Uterus (tissue), 3 donors: ENCODE measurements at regions not wholly inside any gene's neighbourhood (a gene's known extent, or its start where the extent isn't known, plus 50 kb on each side); places are given as distances from the start of the nearest gene placed in this dataset.

Experiments used
- DNase-seq, 2 donors: peaks; one replicate each; pipeline ENCODE4 v3.0.0-alpha.2; 2019 to 2020
- H3K27ac ChIP-seq, 2 donors: fragments of 200-600 bp; sonication (generic); 1 replicate in 1 of 2; 2 replicates in 1 of 2; pipeline ENCODE4 v1.5.1; 2016 to 2018
- H3K27me3 ChIP-seq, 2 donors: fragments of 200-600 bp; sonication (generic); one replicate each; pipeline ENCODE4 v1.5.1; 2018 to 2019; ENCODE audit warnings: control low read depth in 1 of 2
- H3K36me3 ChIP-seq, 2 donors: fragments of 200-600 bp; sonication (generic); one replicate each; pipeline ENCODE4 v1.5.1; 2019; ENCODE audit warnings: control low read depth in 1 of 2
- H3K4me1 ChIP-seq, 2 donors: fragments of 200-600 bp; sonication (generic); one replicate each; pipeline ENCODE4 v1.5.1; 2018 to 2019; ENCODE audit warnings: control low read depth in 1 of 2
- H3K4me3 ChIP-seq, 2 donors: fragments of 200-600 bp; sonication (generic); 1 replicate in 1 of 2; 2 replicates in 1 of 2; pipeline ENCODE4 v1.5.1; 2018 to 2019; ENCODE audit warnings: mild to moderate bottlenecking in 1 of 2
- H3K9me3 ChIP-seq, 2 donors: fragments of 200-600 bp; sonication (generic); one replicate each; pipeline ENCODE4 v1.5.1; 2019; ENCODE audit warnings: control low read depth in 1 of 2
- POLR2A ChIP-seq, 2 donors: fragments of 450-650 bp; IDR thresholded peaks; one replicate each; pipeline ENCODE4 v1.6.1; 2016; ENCODE audit warnings: antibody characterized with exemption in 2 of 2, mild to moderate bottlenecking in 1 of 2, moderate library complexity in 1 of 2
- intact Hi-C: fragments of 100-400 bp; cut with DNase I; formaldehyde crosslinking; loops from one replicate; pipeline ENCODE4 v1.15.1; 2023; ENCODE audit warnings: low total_unique reads
- TF ChIP-seq, protein P1 (sequence below), 4 experiments: fragments of 200-600 bp in 2 of 4; fragments of 450-650 bp in 2 of 4; sonication (generic) in 2 of 4; IDR thresholded peaks; one replicate each; pipeline ENCODE4 v1.5.1; 2016 to 2019; ENCODE audit warnings: antibody characterized with exemption in 4 of 4, mild to moderate bottlenecking in 2 of 4, moderate library complexity in 1 of 4
- donor health status: DM: yes; HTN: yes; CAD: no.

DNA sequence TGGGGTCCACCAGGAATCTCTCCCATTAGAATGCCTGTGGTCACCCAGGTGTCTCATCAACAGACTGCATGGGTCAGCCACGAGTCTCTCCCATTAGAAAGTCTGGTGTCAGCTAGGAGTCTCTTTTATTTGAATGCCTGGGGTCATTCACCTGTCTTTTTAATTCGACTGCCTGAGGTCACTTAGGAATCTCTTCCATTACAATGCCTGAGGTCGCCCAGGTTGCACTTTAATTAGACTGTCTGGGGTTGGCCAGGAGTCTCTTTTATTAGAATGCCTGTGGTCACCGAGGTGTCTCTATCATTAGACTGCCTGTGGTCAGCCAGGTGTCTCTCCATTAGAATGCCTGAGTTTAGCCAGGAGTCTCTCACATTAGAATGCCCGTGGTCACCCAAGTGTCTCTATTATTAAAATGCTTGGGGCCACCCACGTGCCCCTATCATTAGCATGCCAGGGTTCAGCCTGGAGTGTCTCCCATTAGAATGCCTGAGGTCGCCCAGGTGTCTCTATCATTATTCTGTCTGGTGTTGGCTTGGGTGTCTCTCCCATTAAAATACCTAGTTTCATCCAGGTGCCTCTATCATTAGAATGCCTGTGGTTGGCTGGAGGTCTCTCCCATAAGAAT is 1474.3 kb downstream of the UQCRFS1 start:
- no peaks in the 10 kb centered on the region for H3K36me3 ChIP-seq
- TF ChIP-seq, protein P1, sequence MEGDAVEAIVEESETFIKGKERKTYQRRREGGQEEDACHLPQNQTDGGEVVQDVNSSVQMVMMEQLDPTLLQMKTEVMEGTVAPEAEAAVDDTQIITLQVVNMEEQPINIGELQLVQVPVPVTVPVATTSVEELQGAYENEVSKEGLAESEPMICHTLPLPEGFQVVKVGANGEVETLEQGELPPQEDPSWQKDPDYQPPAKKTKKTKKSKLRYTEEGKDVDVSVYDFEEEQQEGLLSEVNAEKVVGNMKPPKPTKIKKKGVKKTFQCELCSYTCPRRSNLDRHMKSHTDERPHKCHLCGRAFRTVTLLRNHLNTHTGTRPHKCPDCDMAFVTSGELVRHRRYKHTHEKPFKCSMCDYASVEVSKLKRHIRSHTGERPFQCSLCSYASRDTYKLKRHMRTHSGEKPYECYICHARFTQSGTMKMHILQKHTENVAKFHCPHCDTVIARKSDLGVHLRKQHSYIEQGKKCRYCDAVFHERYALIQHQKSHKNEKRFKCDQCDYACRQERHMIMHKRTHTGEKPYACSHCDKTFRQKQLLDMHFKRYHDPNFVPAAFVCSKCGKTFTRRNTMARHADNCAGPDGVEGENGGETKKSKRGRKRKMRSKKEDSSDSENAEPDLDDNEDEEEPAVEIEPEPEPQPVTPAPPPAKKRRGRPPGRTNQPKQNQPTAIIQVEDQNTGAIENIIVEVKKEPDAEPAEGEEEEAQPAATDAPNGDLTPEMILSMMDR (IDR thresholded peaks at IDR 0.05): no peak
- no peak for TF ChIP-seq POLR2A (IDR thresholded peaks at IDR 0.05)
- H3K27me3 ChIP-seq: no peaks in the 10 kb centered on the region
- intact Hi-C loops: no loop called here
- DNase-seq: no peak
- H3K9me3 ChIP-seq: no peaks in the 10 kb centered on the region
- H3K4me3 ChIP-seq: no peak overlapping the region
- H3K4me1 ChIP-seq: no peaks in the 10 kb centered on the region
- no peak overlapping the region for H3K27ac ChIP-seq

DNA sequence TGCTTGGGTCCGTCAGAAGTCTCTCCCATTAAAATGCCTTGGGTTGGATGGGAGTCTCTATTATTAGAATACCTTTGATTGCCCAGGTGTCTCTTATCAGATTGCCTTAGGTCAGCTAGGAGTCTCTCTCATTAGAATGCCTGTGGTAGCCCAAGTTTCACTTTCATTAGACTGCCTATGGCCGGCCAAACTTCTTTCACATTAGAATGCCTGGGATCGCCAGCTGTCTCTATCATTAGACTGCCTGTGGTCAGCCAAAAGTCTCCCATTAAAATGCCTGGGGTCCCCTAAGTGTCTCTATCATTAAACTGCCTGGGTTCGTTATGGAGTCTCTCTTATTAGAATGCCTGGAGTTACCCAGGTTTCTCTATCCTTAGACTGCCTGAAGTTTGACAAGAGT is 1476.7 kb downstream of the UQCRFS1 start:
- TF ChIP-seq, protein P1 (IDR thresholded peaks at IDR 0.05): no peak
- TF ChIP-seq POLR2A (IDR thresholded peaks at IDR 0.05): no peak
- Histone ChIP-seq H3K4me3 (no peak overlapping the region), H3K27me3 (no peaks in the 10 kb centered on the region), H3K4me1 (no peaks in the 10 kb centered on the region), H3K9me3 (peaks cover 0 to 3% of the 10 kb centered on the region in 2 donors), H3K36me3 (no peaks in the 10 kb centered on the region), H3K27ac (no peak overlapping the region)
- DNase-seq: no peak
- intact Hi-C loops: no loop called here

DNA sequence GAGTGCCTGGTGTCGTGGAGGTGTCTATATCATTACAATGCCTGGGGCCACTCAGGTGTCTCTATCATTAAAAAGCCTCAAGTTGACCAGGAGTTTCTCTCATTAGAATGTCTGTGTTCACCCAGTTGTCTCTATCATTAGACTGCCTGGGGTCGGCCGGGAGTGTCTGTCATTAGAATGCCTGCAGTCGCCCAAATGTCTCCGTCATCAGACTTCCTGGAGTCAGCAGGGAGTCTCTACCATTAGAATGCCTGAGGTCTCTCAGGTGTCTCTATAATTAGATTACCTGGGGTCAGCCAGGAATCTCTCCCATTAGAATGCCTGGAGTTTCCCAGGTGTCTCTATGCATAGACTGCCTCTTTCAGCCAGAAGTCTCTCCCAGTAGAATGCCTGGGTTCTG is 1477.6 kb downstream of the UQCRFS1 start:
- no peak overlapping the region for H3K27ac ChIP-seq
- intact Hi-C loops: no loop called here
- peaks cover 0 to 11% of the 10 kb centered on the region in 2 donors for H3K9me3 ChIP-seq
- no peaks in the 10 kb centered on the region for H3K4me1 ChIP-seq
- TF ChIP-seq, protein P1 (IDR thresholded peaks at IDR 0.05): no peak
- TF ChIP-seq POLR2A (IDR thresholded peaks at IDR 0.05): no peak
- H3K27me3 ChIP-seq: no peaks in the 10 kb centered on the region
- no peaks in the 10 kb centered on the region for H3K36me3 ChIP-seq
- H3K4me3 ChIP-seq: no peak overlapping the region
- DNase-seq: no peak

DNA sequence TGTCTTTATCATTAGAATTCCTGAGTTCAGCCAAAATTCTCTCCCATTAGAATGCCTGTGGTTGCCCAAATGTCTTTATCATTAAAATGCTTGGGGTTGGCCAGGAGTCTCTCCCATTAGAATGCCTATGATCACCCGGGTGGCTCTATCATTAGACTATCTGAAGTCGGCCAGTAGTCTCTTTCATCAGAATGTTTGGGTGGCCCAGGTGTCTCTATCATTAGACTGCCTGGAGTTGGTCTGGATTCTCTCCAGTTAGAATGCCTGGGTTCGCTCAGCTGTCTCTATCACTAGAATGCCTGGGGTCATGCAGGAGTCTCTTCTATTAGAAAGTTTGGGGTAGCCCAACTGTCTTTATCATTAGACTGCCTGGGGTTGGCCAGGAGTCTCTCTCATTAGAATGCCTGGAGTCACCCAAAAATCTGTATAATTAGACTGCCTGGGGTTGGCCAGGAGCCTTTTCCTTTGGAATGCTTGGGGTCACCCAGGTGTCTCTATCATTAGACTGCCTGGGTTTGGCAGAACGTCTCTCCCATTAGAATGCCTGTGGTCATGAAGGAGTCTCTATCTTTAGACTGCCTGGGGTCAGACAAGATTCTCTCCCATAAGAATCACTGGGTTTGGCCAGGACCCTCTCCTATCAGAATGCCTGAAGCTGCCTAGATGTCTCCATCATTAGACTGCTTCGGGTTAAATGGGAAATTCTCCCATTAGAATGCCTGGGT is 1478.3 kb downstream of the UQCRFS1 start:
- no peaks in the 10 kb centered on the region for H3K27me3 ChIP-seq
- peaks cover 0 to 16% of the 10 kb centered on the region in 2 donors for H3K9me3 ChIP-seq
- no peak for TF ChIP-seq POLR2A (IDR thresholded peaks at IDR 0.05)
- TF ChIP-seq, protein P1 (IDR thresholded peaks at IDR 0.05): no peak
- no peaks in the 10 kb centered on the region for H3K36me3 ChIP-seq
- no peak overlapping the region for H3K4me3 ChIP-seq
- no peak overlapping the region for H3K27ac ChIP-seq
- no peak for DNase-seq
- H3K4me1 ChIP-seq: no peaks in the 10 kb centered on the region
- intact Hi-C loops: no loop called here

DNA sequence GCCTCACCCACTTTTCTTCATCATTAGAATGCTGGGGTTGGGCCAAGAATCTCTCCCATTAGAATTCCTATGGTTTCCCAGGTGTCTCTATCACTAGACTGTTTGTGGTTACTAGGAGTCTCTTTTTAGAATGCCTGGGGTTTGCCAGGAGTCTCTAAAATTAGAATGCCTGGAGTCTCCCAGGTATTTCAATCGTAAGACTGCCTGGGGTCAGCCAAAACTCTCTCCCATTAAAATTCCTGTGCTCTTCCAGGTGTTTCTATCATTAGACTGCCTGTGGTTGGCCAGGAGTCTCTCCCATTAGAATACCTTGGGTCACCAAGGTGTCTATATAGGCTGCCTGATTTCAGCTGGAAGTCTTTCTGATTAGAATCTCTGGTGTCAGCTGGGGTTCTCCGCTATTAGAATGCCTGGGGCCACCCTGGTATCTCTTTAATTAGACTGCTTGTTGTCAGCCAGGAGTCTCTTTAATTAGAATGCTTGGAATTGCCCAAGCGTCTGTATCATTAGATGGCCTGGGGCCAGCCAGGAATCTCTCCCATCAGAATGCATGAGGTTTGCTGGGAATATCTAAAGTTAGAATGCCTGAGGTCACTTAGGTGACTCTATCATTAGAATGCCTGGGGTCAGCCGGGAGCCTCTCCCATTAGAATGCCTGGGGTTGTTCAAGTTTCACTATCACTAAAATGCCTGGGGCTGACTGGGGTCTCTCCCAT is 1479.2 kb downstream of the UQCRFS1 start:
- TF ChIP-seq, protein P1 (IDR thresholded peaks at IDR 0.05): no peak
- TF ChIP-seq POLR2A (IDR thresholded peaks at IDR 0.05): no peak
- no peaks in the 10 kb centered on the region for H3K36me3 ChIP-seq
- no peak for DNase-seq
- H3K27ac ChIP-seq: no peak overlapping the region
- intact Hi-C loops: no loop called here
- H3K4me1 ChIP-seq: no peaks in the 10 kb centered on the region
- H3K9me3 ChIP-seq: peaks cover 0 to 21% of the 10 kb centered on the region in 2 donors
- H3K4me3 ChIP-seq: no peak overlapping the region
- no peaks in the 10 kb centered on the region for H3K27me3 ChIP-seq
